ENCODE measurements at regions not wholly inside any gene's neighbourhood (a gene's known extent, or its start where the extent isn't known, plus 50 kb on each side); places are given as distances from the start of the nearest gene placed in this dataset.

DNA sequence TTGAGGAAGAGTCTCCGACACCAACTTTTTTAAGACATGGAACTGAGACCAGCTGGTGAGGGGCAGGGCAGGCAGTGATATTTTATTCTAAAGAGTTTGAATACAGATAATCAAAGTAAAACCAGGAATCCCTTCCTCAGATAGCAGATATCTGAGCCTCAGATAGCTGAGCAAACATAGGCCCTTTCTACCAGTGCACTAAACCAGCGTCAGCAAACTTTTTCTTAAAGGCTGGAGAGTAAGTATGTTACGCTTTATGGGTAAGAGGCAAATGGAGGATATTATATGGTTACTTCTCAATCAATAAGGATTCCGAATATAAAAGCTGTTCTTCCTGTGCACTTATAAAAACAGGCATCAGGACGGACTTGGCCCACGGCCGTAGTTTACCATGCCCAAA, 73.9 kb downstream of the WNT5A start:
- Histone ChIP-seq H3K4me3 (no peak overlapping the region), H3K27me3 (ENCODE audit: low read depth) (no peaks in the 10 kb centered on the region), H3K36me3 (no peaks in the 10 kb centered on the region), H3K4me1 (no peaks in the 10 kb centered on the region), H3K9me3 (no peaks in the 10 kb centered on the region), H3K27ac (no peak overlapping the region)
- intact Hi-C loops (cut with DNase I), result no loop called here
- no peak for DNase-seq
- TF ChIP-seq, protein P1, sequence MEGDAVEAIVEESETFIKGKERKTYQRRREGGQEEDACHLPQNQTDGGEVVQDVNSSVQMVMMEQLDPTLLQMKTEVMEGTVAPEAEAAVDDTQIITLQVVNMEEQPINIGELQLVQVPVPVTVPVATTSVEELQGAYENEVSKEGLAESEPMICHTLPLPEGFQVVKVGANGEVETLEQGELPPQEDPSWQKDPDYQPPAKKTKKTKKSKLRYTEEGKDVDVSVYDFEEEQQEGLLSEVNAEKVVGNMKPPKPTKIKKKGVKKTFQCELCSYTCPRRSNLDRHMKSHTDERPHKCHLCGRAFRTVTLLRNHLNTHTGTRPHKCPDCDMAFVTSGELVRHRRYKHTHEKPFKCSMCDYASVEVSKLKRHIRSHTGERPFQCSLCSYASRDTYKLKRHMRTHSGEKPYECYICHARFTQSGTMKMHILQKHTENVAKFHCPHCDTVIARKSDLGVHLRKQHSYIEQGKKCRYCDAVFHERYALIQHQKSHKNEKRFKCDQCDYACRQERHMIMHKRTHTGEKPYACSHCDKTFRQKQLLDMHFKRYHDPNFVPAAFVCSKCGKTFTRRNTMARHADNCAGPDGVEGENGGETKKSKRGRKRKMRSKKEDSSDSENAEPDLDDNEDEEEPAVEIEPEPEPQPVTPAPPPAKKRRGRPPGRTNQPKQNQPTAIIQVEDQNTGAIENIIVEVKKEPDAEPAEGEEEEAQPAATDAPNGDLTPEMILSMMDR (IDR thresholded peaks at IDR 0.05), result no peak
- ATAC-seq, result no peak

- H3K4me1 ChIP-seq, result no peaks in the 10 kb centered on the region
- no peak overlapping the region for H3K4me3 ChIP-seq
- H3K9me3 ChIP-seq, result no peaks in the 10 kb centered on the region
- intact Hi-C loops (cut with DNase I), result no loop called here
- H3K27ac ChIP-seq, result no peak overlapping the region
- ATAC-seq (no peak), DNase-seq (no peak)
- H3K36me3 ChIP-seq, result no peaks in the 10 kb centered on the region
- TF ChIP-seq, protein P1 (IDR thresholded peaks at IDR 0.05), result no peak
- H3K27me3 ChIP-seq (ENCODE audit: low read depth), result no peaks in the 10 kb centered on the region
These were observed 74.6 kb downstream of the WNT5A start for GRCh38 chr3:55412545-55412944.

DNA sequence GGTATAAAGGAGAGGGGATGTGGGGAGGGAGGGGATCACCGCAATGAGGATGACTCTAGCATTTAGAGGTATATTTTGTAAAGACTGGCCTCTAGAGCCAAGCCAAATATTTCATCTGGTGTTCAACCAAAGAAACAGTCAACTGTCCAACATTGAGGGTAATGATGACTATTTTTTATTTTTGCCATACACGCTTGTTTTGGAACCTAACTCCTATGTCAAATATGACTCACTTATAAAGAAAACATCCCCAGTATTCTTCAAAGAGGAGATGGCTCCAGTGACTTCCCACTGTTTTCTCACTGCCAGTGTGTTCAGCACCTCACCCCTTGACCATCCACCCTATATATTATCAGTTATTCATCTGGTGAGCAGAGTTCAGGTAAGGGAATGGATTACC, 77.3 kb downstream of the WNT5A start:
- TF ChIP-seq, protein P1 (IDR thresholded peaks at IDR 0.05), result no peak
- H3K27me3 ChIP-seq (ENCODE audit: low read depth), result no peaks in the 10 kb centered on the region
- no peaks in the 10 kb centered on the region for H3K4me1 ChIP-seq
- no peak for ATAC-seq
- intact Hi-C loops (cut with DNase I), result no loop called here
- H3K9me3 ChIP-seq, result peaks cover 6% of the 10 kb centered on the region
- DNase-seq, result no peak
- H3K36me3 ChIP-seq, result no peaks in the 10 kb centered on the region
- H3K4me3 ChIP-seq, result no peak overlapping the region
- no peak overlapping the region for H3K27ac ChIP-seq

DNA sequence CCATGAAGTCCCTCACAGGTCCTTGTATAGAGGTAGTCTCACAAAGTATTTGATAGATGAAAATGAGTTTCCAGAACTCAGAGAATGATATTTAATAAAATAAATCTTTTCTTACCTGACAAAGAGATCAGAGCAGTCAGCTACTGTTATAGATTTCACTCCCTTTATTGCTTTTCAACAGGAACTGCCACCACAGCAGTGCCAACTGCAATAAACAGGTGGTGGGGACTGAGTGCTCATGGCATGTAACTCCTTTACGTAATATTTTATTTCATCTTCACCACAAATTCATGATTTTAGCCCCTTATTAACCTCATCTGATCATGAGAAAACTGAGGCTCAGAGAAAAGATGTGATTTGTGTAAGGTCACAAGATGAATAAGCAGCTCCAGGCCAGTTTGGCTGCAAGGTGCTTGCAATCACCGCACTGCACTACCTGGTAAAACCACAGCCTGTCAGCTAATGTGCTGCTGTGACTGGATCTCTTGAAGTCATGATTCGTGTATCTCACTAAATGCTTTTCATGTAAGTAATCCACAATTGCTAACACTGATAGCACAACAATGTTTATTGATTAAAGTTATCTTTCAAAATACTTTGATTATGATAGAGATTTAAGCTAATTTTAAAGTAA, 78.8 kb downstream of the WNT5A start:
- intact Hi-C loops (cut with DNase I), result no loop called here
- Histone ChIP-seq H3K4me1 (no peaks in the 10 kb centered on the region), H3K27me3 (ENCODE audit: low read depth) (no peaks in the 10 kb centered on the region), H3K9me3 (peaks cover 6% of the 10 kb centered on the region), H3K36me3 (no peaks in the 10 kb centered on the region), H3K27ac (no peak overlapping the region), H3K4me3 (no peak overlapping the region)
- no peak for DNase-seq
- ATAC-seq, result no peak
- TF ChIP-seq, protein P1 (IDR thresholded peaks at IDR 0.05), result no peak

- Histone ChIP-seq H3K9me3 (peaks cover 6% of the 10 kb centered on the region), H3K36me3 (no peaks in the 10 kb centered on the region), H3K4me3 (no peak overlapping the region), H3K27me3 (ENCODE audit: low read depth) (no peaks in the 10 kb centered on the region), H3K27ac (no peak overlapping the region), H3K4me1 (no peaks in the 10 kb centered on the region)
- TF ChIP-seq, protein P1 (IDR thresholded peaks at IDR 0.05), result no peak
- intact Hi-C loops (cut with DNase I), result no loop called here
- DNase-seq, result no peak
- no peak for ATAC-seq
These were observed 79.7 kb downstream of the WNT5A start for GRCh38 chr3:55407426-55407820.
